ENCODE measurements at regions not wholly inside any gene's neighbourhood (a gene's known extent, or its start where the extent isn't known, plus 50 kb on each side); places are given as distances from the start of the nearest gene placed in this dataset.

GRCh38 chr6:113496166-113496565, 361.0 kb upstream of the MARCKS start:
- Histone ChIP-seq H3K4me3 (no peak overlapping the region), H3K9me3 (no peaks in the 10 kb centered on the region), H3K4me1 (no peaks in the 10 kb centered on the region), H3K36me3 (no peaks in the 10 kb centered on the region), H3K27ac (no peak overlapping the region), H3K27me3 (no peaks in the 10 kb centered on the region)
- no peak for TF ChIP-seq CTCF (IDR thresholded peaks at IDR 0.05)
- TF ChIP-seq POLR2A (IDR thresholded peaks at IDR 0.05), result no peak
- no peak for DNase-seq

DNA sequence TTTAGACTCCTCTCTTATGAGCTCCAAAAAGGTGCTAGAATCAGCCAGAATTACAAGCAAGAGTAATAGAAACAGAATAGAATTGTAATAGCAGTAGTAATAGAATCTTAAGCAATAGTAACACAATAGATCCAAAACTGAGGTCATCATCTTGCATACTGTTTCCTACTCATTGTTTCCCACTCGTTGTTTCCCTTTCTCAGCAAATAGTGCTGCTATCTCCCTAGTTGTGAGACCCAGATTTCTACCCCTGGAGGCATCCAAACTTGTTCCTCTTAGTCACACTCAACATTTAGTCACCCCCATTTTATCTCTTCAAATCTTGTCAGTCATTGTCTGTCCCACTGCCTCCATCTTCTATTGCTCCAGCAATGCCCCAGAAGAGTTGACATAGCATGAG, 356.9 kb upstream of the MARCKS start:
- Histone ChIP-seq H3K36me3 (no peaks in the 10 kb centered on the region), H3K4me3 (no peak overlapping the region), H3K9me3 (no peaks in the 10 kb centered on the region), H3K4me1 (no peaks in the 10 kb centered on the region), H3K27me3 (no peaks in the 10 kb centered on the region), H3K27ac (no peak overlapping the region)
- TF ChIP-seq POLR2A (IDR thresholded peaks at IDR 0.05) (no peak), CTCF (IDR thresholded peaks at IDR 0.05) (no peak)
- DNase-seq, result no peak

DNA sequence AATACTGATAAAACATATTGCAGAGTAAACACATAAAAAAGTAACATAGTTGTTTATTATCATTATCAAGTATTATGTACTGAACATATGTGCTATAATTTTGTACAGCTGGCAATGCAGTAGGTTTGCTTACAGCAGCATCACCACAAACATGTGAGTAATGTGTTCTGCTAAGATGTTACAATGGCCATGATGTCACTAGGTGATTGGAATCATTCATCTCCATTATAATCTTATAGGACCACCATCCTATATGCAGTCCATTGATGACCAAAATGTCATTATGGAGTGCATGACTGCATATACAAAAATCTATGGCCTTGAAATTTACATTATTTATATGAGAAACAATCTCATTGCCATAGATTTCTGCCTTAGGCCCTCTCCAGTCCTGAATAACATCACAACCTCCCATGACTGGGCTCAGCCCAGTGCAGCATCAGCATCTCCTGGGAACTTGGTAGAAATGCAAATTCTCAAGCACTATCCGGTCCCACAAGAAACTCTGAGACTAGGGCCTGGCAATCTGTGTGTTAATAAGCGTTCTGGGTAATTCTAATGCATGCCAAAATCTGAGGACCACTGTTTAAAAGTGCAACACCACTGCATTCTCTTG, 352.0 kb upstream of the MARCKS start:
- no peak for TF ChIP-seq POLR2A (IDR thresholded peaks at IDR 0.05)
- TF ChIP-seq CTCF (IDR thresholded peaks at IDR 0.05), result no peak
- Histone ChIP-seq H3K27ac (no peak overlapping the region), H3K9me3 (no peaks in the 10 kb centered on the region), H3K27me3 (no peaks in the 10 kb centered on the region), H3K36me3 (no peaks in the 10 kb centered on the region), H3K4me1 (no peaks in the 10 kb centered on the region), H3K4me3 (no peak overlapping the region)
- no peak for DNase-seq

DNA sequence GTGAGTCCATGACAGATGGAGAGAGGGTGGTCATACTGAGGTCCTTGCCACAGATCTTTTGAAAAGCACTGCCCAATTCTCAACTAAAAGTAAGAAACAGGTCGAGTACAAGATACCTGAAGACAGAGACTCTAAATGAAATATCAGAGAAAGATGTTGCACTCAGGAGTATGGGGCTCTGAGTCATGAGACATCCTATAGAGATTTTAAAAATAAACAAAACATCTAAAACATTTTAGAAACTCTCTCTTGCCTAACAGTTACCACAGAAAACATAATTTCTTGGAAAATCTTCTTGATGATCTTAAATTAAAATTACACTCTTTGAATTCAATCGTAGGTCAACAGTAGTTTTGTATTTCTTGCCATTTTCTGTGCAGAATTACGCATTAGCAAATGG, 348.9 kb upstream of the MARCKS start:
- H3K4me1 ChIP-seq, result no peaks in the 10 kb centered on the region
- no peaks in the 10 kb centered on the region for H3K27me3 ChIP-seq
- no peak for TF ChIP-seq CTCF (IDR thresholded peaks at IDR 0.05)
- no peak for TF ChIP-seq POLR2A (IDR thresholded peaks at IDR 0.05)
- no peak overlapping the region for H3K27ac ChIP-seq
- H3K4me3 ChIP-seq, result no peak overlapping the region
- H3K9me3 ChIP-seq, result no peaks in the 10 kb centered on the region
- H3K36me3 ChIP-seq, result no peaks in the 10 kb centered on the region
- no peak for DNase-seq

GRCh38 chr6:113511100-113511499, 346.0 kb upstream of the MARCKS start:
- H3K4me3 ChIP-seq, result no peak overlapping the region
- H3K27me3 ChIP-seq, result no peaks in the 10 kb centered on the region
- DNase-seq, result no peak
- no peak overlapping the region for H3K27ac ChIP-seq
- H3K4me1 ChIP-seq, result no peaks in the 10 kb centered on the region
- no peaks in the 10 kb centered on the region for H3K9me3 ChIP-seq
- H3K36me3 ChIP-seq, result no peaks in the 10 kb centered on the region
- TF ChIP-seq POLR2A (IDR thresholded peaks at IDR 0.05), result no peak
- TF ChIP-seq CTCF (IDR thresholded peaks at IDR 0.05), result no peak

GRCh38 chr6:113512576-113512975, 344.6 kb upstream of the MARCKS start:
- no peaks in the 10 kb centered on the region for H3K36me3 ChIP-seq
- no peak for TF ChIP-seq POLR2A (IDR thresholded peaks at IDR 0.05)
- no peaks in the 10 kb centered on the region for H3K9me3 ChIP-seq
- H3K27ac ChIP-seq, result no peak overlapping the region
- H3K4me3 ChIP-seq, result no peak overlapping the region
- H3K27me3 ChIP-seq, result no peaks in the 10 kb centered on the region
- DNase-seq, result no peak
- H3K4me1 ChIP-seq, result no peaks in the 10 kb centered on the region
